Stimulated activated memory B cell treated with anti-CD40 and anti-IgM and Interleukin-4, amounts not matched to agents 10 μg/mL and 1 μg/mL and 100 μg/mL, for 72 hours (primary cell): ENCODE measurements at regions not wholly inside any gene's neighbourhood (a gene's known extent, or its start where the extent isn't known, plus 50 kb on each side); places are given as distances from the start of the nearest gene placed in this dataset.
"Not testable (repeated sequence)": the region's sequence is repeated elsewhere in the genome, so short reads cannot be mapped to it uniquely, and the experiment has no call there.

Source experiments
- ATAC-seq: fragments of 150-1000 bp; cut with Tn5 transposase; 2 replicates; pipeline ENCODE4 v1.10.0; 2021
- H3K27ac Mint-ChIP-seq: one replicate; pipeline ENCODE4 v1.8.0; 2022; ENCODE audit warnings: mild to moderate bottlenecking, mixed read lengths
- H3K27me3 Mint-ChIP-seq: one replicate; pipeline ENCODE4 v1.8.0; 2022; ENCODE audit warnings: mixed read lengths
- H3K36me3 Mint-ChIP-seq: one replicate; pipeline ENCODE4 v1.8.0; 2022; ENCODE audit warnings: mixed read lengths
- H3K4me1 Mint-ChIP-seq: one replicate; pipeline ENCODE4 v1.8.0; 2022; ENCODE audit warnings: mixed read lengths
- H3K4me3 Mint-ChIP-seq: one replicate; pipeline ENCODE4 v1.8.0; 2022; ENCODE audit warnings: mild to moderate bottlenecking, moderate library complexity, mixed read lengths
- H3K9me3 Mint-ChIP-seq: one replicate; pipeline ENCODE4 v1.8.0; 2022; ENCODE audit warnings: mixed read lengths

GRCh38 chr1:79230751-79231150 lies 224.2 kb upstream of the ADGRL4 start:
- H3K9me3 Mint-ChIP-seq, H3K27me3 Mint-ChIP-seq, H3K4me1 Mint-ChIP-seq, H3K36me3 Mint-ChIP-seq, H3K4me3 Mint-ChIP-seq, H3K27ac Mint-ChIP-seq, ATAC-seq: not testable (repeated sequence)

GRCh38 chr1:79226963-79227362 lies 220.4 kb upstream of the ADGRL4 start:
- Mint-ChIP-seq H3K4me1 (no peaks in the 10 kb centered on the region), H3K9me3 (peaks cover 8% of the 10 kb centered on the region), H3K36me3 (no peaks in the 10 kb centered on the region), H3K27ac (no peak overlapping the region), H3K4me3 (no peak overlapping the region), H3K27me3 (no peaks in the 10 kb centered on the region)
- ATAC-seq = no peak

- Mint-ChIP-seq H3K4me1 (no peaks in the 10 kb centered on the region), H3K27ac (no peak overlapping the region), H3K27me3 (no peaks in the 10 kb centered on the region), H3K4me3 (no peak overlapping the region), H3K9me3 (peaks cover 16% of the 10 kb centered on the region), H3K36me3 (no peaks in the 10 kb centered on the region)
- ATAC-seq = no peak
These were observed 218.0 kb upstream of the ADGRL4 start for GRCh38 chr1:79224537-79224936.

GRCh38 chr1:79220509-79220908 lies 214.0 kb upstream of the ADGRL4 start:
- no peaks in the 10 kb centered on the region for H3K36me3 Mint-ChIP-seq
- ATAC-seq = no peak
- no peak overlapping the region for H3K4me3 Mint-ChIP-seq
- H3K27ac Mint-ChIP-seq = no peak overlapping the region
- no peaks in the 10 kb centered on the region for H3K27me3 Mint-ChIP-seq
- peaks cover 8% of the 10 kb centered on the region for H3K9me3 Mint-ChIP-seq
- H3K4me1 Mint-ChIP-seq = no peaks in the 10 kb centered on the region

- Mint-ChIP-seq H3K4me1 (no peaks in the 10 kb centered on the region), H3K36me3 (no peaks in the 10 kb centered on the region), H3K4me3 (no peak overlapping the region), H3K9me3 (peaks cover 10% of the 10 kb centered on the region), H3K27ac (no peak overlapping the region), H3K27me3 (no peaks in the 10 kb centered on the region)
- ATAC-seq = no peak
These were observed 208.8 kb upstream of the ADGRL4 start for GRCh38 chr1:79215311-79215710.

GRCh38 chr1:79207786-79208185 lies 201.3 kb upstream of the ADGRL4 start:
- H3K27ac Mint-ChIP-seq = no peak overlapping the region
- H3K4me1 Mint-ChIP-seq = no peaks in the 10 kb centered on the region
- H3K9me3 Mint-ChIP-seq = peaks cover 3% of the 10 kb centered on the region
- no peak for ATAC-seq
- H3K27me3 Mint-ChIP-seq = no peaks in the 10 kb centered on the region
- H3K36me3 Mint-ChIP-seq = no peaks in the 10 kb centered on the region
- no peak overlapping the region for H3K4me3 Mint-ChIP-seq

GRCh38 chr1:79207331-79207730 lies 200.8 kb upstream of the ADGRL4 start:
- no peak overlapping the region for H3K27ac Mint-ChIP-seq
- no peaks in the 10 kb centered on the region for H3K27me3 Mint-ChIP-seq
- H3K4me3 Mint-ChIP-seq = no peak overlapping the region
- peaks cover 3% of the 10 kb centered on the region for H3K9me3 Mint-ChIP-seq
- no peaks in the 10 kb centered on the region for H3K36me3 Mint-ChIP-seq
- no peak for ATAC-seq
- no peaks in the 10 kb centered on the region for H3K4me1 Mint-ChIP-seq

- no peak overlapping the region for H3K27ac Mint-ChIP-seq
- no peak for ATAC-seq
- no peaks in the 10 kb centered on the region for H3K27me3 Mint-ChIP-seq
- no peak overlapping the region for H3K4me3 Mint-ChIP-seq
- H3K36me3 Mint-ChIP-seq = no peaks in the 10 kb centered on the region
- H3K4me1 Mint-ChIP-seq = no peaks in the 10 kb centered on the region
- H3K9me3 Mint-ChIP-seq = no peaks in the 10 kb centered on the region
These were observed 198.4 kb upstream of the ADGRL4 start for GRCh38 chr1:79204779-79205479.

- no peak overlapping the region for H3K4me3 Mint-ChIP-seq
- no peaks in the 10 kb centered on the region for H3K36me3 Mint-ChIP-seq
- H3K27me3 Mint-ChIP-seq = no peaks in the 10 kb centered on the region
- H3K4me1 Mint-ChIP-seq = no peaks in the 10 kb centered on the region
- ATAC-seq = no peak
- no peaks in the 10 kb centered on the region for H3K9me3 Mint-ChIP-seq
- H3K27ac Mint-ChIP-seq = no peak overlapping the region
These were observed 192.3 kb upstream of the ADGRL4 start for GRCh38 chr1:79198832-79199231.

- no peaks in the 10 kb centered on the region for H3K27me3 Mint-ChIP-seq
- H3K4me3 Mint-ChIP-seq = no peak overlapping the region
- H3K4me1 Mint-ChIP-seq = no peaks in the 10 kb centered on the region
- no peaks in the 10 kb centered on the region for H3K36me3 Mint-ChIP-seq
- no peaks in the 10 kb centered on the region for H3K9me3 Mint-ChIP-seq
- no peak for ATAC-seq
- H3K27ac Mint-ChIP-seq = no peak overlapping the region
These were observed 190.9 kb upstream of the ADGRL4 start for GRCh38 chr1:79197421-79197820.

GRCh38 chr1:79196211-79196610 lies 189.7 kb upstream of the ADGRL4 start:
- no peak for ATAC-seq
- Mint-ChIP-seq H3K4me1 (no peaks in the 10 kb centered on the region), H3K9me3 (no peaks in the 10 kb centered on the region), H3K4me3 (no peak overlapping the region), H3K36me3 (no peaks in the 10 kb centered on the region), H3K27me3 (no peaks in the 10 kb centered on the region), H3K27ac (no peak overlapping the region)

- ATAC-seq = no peak
- Mint-ChIP-seq H3K27ac (no peak overlapping the region), H3K9me3 (no peaks in the 10 kb centered on the region), H3K27me3 (no peaks in the 10 kb centered on the region), H3K4me3 (no peak overlapping the region), H3K36me3 (no peaks in the 10 kb centered on the region), H3K4me1 (no peaks in the 10 kb centered on the region)
These were observed 186.9 kb upstream of the ADGRL4 start for GRCh38 chr1:79193211-79194079.

- Mint-ChIP-seq H3K36me3 (no peaks in the 10 kb centered on the region), H3K9me3 (no peaks in the 10 kb centered on the region), H3K4me3 (no peak overlapping the region), H3K27ac (no peak overlapping the region), H3K27me3 (no peaks in the 10 kb centered on the region), H3K4me1 (no peaks in the 10 kb centered on the region)
- ATAC-seq = no peak
These were observed 183.5 kb upstream of the ADGRL4 start for GRCh38 chr1:79190074-79190473.

- Mint-ChIP-seq H3K4me1 (no peaks in the 10 kb centered on the region), H3K9me3 (no peaks in the 10 kb centered on the region), H3K27me3 (no peaks in the 10 kb centered on the region), H3K4me3 (no peak overlapping the region), H3K27ac (no peak overlapping the region), H3K36me3 (no peaks in the 10 kb centered on the region)
- ATAC-seq = no peak
These were observed 181.8 kb upstream of the ADGRL4 start for GRCh38 chr1:79188337-79188736.

GRCh38 chr1:79186260-79186659 lies 179.7 kb upstream of the ADGRL4 start:
- ATAC-seq = no peak
- H3K36me3 Mint-ChIP-seq = no peaks in the 10 kb centered on the region
- no peaks in the 10 kb centered on the region for H3K27me3 Mint-ChIP-seq
- no peaks in the 10 kb centered on the region for H3K4me1 Mint-ChIP-seq
- no peak overlapping the region for H3K4me3 Mint-ChIP-seq
- H3K27ac Mint-ChIP-seq = no peak overlapping the region
- H3K9me3 Mint-ChIP-seq = no peaks in the 10 kb centered on the region

- ATAC-seq = no peak
- no peaks in the 10 kb centered on the region for H3K27me3 Mint-ChIP-seq
- no peaks in the 10 kb centered on the region for H3K36me3 Mint-ChIP-seq
- H3K9me3 Mint-ChIP-seq = peaks cover 5% of the 10 kb centered on the region
- H3K4me1 Mint-ChIP-seq = no peaks in the 10 kb centered on the region
- H3K27ac Mint-ChIP-seq = no peak overlapping the region
- no peak overlapping the region for H3K4me3 Mint-ChIP-seq
These were observed 171.3 kb upstream of the ADGRL4 start for GRCh38 chr1:79177844-79178243.
